Suprapubic skin (tissue), 3 donors: ENCODE measurements at regions not wholly inside any gene's neighbourhood (a gene's known extent, or its start where the extent isn't known, plus 50 kb on each side); places are given as distances from the start of the nearest gene placed in this dataset.

Experiments used
- POLR2AphosphoS5 ChIP-seq, 3 donors: sonication (generic); formaldehyde crosslinking; IDR thresholded peaks; one replicate each; pipeline ENCODE4 v1.6.1; 2017; ENCODE audit warnings: antibody characterized with exemption in 3 of 3
- TF ChIP-seq, protein P1 (sequence below), 2 donors: fragments of 200-600 bp in 1 of 2; fragments of 450-650 bp in 1 of 2; sonication (generic) in 1 of 2; IDR thresholded peaks; one replicate each; pipeline ENCODE4 v1.5.1; 2016 to 2019; ENCODE audit warnings: antibody characterized with exemption in 2 of 2, mild to moderate bottlenecking in 1 of 2, moderate library complexity in 1 of 2

DNA sequence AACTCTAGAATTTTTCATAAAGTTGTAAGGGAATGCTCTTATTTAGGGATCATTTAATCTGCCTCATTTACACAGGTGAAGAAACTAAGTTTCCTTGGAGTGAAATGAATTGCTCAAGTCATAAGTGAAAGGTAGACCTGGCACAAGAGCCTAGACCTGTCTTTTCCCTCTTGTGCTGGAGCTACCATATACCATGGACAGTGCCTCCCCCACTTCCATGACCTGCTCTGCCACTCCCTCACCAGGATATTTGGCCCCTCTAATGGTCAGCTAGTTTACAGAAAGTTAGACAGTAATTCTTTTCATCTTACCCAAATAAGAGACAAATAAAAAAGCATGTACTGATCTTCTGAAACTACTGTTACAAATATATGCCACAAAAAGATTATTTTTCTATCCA is 105.5 kb upstream of the ACO1 start:
- TF ChIP-seq, protein P1, sequence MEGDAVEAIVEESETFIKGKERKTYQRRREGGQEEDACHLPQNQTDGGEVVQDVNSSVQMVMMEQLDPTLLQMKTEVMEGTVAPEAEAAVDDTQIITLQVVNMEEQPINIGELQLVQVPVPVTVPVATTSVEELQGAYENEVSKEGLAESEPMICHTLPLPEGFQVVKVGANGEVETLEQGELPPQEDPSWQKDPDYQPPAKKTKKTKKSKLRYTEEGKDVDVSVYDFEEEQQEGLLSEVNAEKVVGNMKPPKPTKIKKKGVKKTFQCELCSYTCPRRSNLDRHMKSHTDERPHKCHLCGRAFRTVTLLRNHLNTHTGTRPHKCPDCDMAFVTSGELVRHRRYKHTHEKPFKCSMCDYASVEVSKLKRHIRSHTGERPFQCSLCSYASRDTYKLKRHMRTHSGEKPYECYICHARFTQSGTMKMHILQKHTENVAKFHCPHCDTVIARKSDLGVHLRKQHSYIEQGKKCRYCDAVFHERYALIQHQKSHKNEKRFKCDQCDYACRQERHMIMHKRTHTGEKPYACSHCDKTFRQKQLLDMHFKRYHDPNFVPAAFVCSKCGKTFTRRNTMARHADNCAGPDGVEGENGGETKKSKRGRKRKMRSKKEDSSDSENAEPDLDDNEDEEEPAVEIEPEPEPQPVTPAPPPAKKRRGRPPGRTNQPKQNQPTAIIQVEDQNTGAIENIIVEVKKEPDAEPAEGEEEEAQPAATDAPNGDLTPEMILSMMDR (IDR thresholded peaks at IDR 0.05) = no peak
- no peak for TF ChIP-seq POLR2AphosphoS5 (IDR thresholded peaks at IDR 0.05)
